Keratinocyte (primary cell): ENCODE measurements at regions not wholly inside any gene's neighbourhood (a gene's known extent, or its start where the extent isn't known, plus 50 kb on each side); places are given as distances from the start of the nearest gene placed in this dataset.

ENCODE experiments used
- DNase-seq: peaks from one replicate; pipeline ENCODE4 v3.0.0-alpha.2; 2011; ENCODE audit warnings: low read depth, missing footprints, low spot score
- FAIRE-seq: peaks from 2 replicates; lab custom pipeline; 2011; peaks lifted over from hg19 to GRCh38; lab: Jason Lieb, UNC
- H2AFZ ChIP-seq: 2 replicates; pipeline ENCODE4 v1.6.0; 2012; ENCODE audit warnings: low read length, control low read depth, inconsistent platforms; ENCODE audit not compliant: control insufficient read depth
- H3K27ac ChIP-seq: 2 replicates; pipeline ENCODE4 v1.5.1; 2011; ENCODE audit warnings: low read length; ENCODE audit not compliant: control insufficient read depth, insufficient read depth
- H3K27me3 ChIP-seq: 3 replicates; pipeline ENCODE4 v1.6.0; 2011; ENCODE audit warnings: low read length; ENCODE audit not compliant: control insufficient read depth, insufficient read depth; ENCODE audit errors: extremely low read depth
- H3K36me3 ChIP-seq, 2 experiments: 2 replicates in 1 of 2; 3 replicates in 1 of 2; pipeline ENCODE4 v1.5.1; 2011; ENCODE audit warnings: low read length in 2 of 2, mild to moderate bottlenecking in 1 of 2; ENCODE audit not compliant: control insufficient read depth in 2 of 2, insufficient read depth in 2 of 2; ENCODE audit errors: extremely low read depth in 1 of 2
- H3K4me1 ChIP-seq: 3 replicates; pipeline ENCODE4 v1.5.1; 2011; ENCODE audit warnings: low read length; ENCODE audit not compliant: control insufficient read depth, insufficient read depth; ENCODE audit errors: extremely low read depth
- H3K4me2 ChIP-seq: 3 replicates; pipeline ENCODE4 v1.6.0; 2011; ENCODE audit warnings: low read depth, low read length; ENCODE audit not compliant: control insufficient read depth, insufficient read depth; ENCODE audit errors: extremely low read depth
- H3K4me3 ChIP-seq, 3 experiments: fragments of 200-600 bp in 1 of 3; sonication (generic) in 1 of 3; 2 replicates in 2 of 3; 3 replicates in 1 of 3; pipeline ENCODE4 v1.5.1; 2011 to 2016; ENCODE audit warnings: low read length in 3 of 3, mild to moderate bottlenecking in 3 of 3, control low read depth in 2 of 3, inconsistent platforms in 1 of 3, low read depth in 1 of 3, mixed read lengths in 1 of 3, mixed run types in 1 of 3, moderate library complexity in 1 of 3; ENCODE audit not compliant: control insufficient read depth in 2 of 3, insufficient read depth in 2 of 3; ENCODE audit errors: extremely low read depth in 1 of 3
- H3K79me2 ChIP-seq: 2 replicates; pipeline ENCODE4 v1.6.0; 2012; ENCODE audit warnings: low read length; ENCODE audit not compliant: control insufficient read depth, insufficient read depth
- H3K9ac ChIP-seq: 3 replicates; pipeline ENCODE4 v1.6.0; 2011; ENCODE audit warnings: low read length; ENCODE audit not compliant: control insufficient read depth, insufficient read depth; ENCODE audit errors: extremely low read depth
- H3K9me1 ChIP-seq: 3 replicates; pipeline ENCODE4 v1.6.0; 2011; ENCODE audit warnings: low read length; ENCODE audit not compliant: control insufficient read depth, insufficient read depth; ENCODE audit errors: extremely low read depth
- H3K9me3 ChIP-seq: 2 replicates; pipeline ENCODE4 v1.5.1; 2012; ENCODE audit warnings: low read depth, low read length; ENCODE audit not compliant: control insufficient read depth
- H4K20me1 ChIP-seq: 3 replicates; pipeline ENCODE4 v1.6.0; 2011; ENCODE audit warnings: low read length; ENCODE audit not compliant: control insufficient read depth, insufficient read depth; ENCODE audit errors: extremely low read depth
- CTCF ChIP-seq, 3 experiments: IDR thresholded peaks in 1 of 3; conservative IDR thresholded peaks in 1 of 3; optimal IDR thresholded peaks in 1 of 3; 2 replicates in 2 of 3; 3 replicates in 1 of 3; pipeline versions ENCODE3 to v1.5.1; 2011; ENCODE audit warnings: low read length in 3 of 3, mild to moderate bottlenecking in 3 of 3, moderate library complexity in 2 of 3, control low read depth in 1 of 3, inconsistent platforms in 1 of 3; ENCODE audit not compliant: insufficient read depth in 2 of 3; ENCODE audit errors: extremely low read depth in 1 of 3
- EZH2 ChIP-seq: IDR thresholded peaks from one replicate; pipeline ENCODE4 v1.6.1; 2012; ENCODE audit warnings: inconsistent platforms, mild to moderate bottlenecking, low read length, moderate library complexity
- dilution Hi-C: fragments of 300-500 bp; cut with MboI; formaldehyde crosslinking; loops from one replicate; pipeline ENCODE4 v1.7.0; 2020; ENCODE audit warnings: low sequenced_read_pairs; ENCODE audit not compliant: extremely low pct_ligation_motif_present

- dilution Hi-C loops: no loop called here
- TF ChIP-seq EZH2 (no peak), CTCF (optimal IDR thresholded peaks at IDR 0.05 in 1 of 3, IDR thresholded peaks at IDR 0.05 in 1 of 3, conservative IDR thresholded peaks at IDR 0.05 in 1 of 3; ENCODE audit: extremely low read depth in 1 of 3, insufficient read depth in 2 of 3, low read length in 3 of 3) (no peak)
- H3K36me3 ChIP-seq: no peaks in the 10 kb centered on the region
- no peaks in the 10 kb centered on the region for H3K9me3 ChIP-seq
- H3K27ac ChIP-seq: no peak overlapping the region
- no peaks in the 10 kb centered on the region for H3K9me1 ChIP-seq
- no peak for FAIRE-seq
- H3K4me1 ChIP-seq: peaks cover 19% of the 10 kb centered on the region
- no peak overlapping the region for H3K4me3 ChIP-seq
- no peaks in the 10 kb centered on the region for H4K20me1 ChIP-seq
- H3K27me3 ChIP-seq: no peaks in the 10 kb centered on the region
- H3K79me2 ChIP-seq: no peaks in the 10 kb centered on the region
- no peak overlapping the region for H3K9ac ChIP-seq
- H2AFZ ChIP-seq: no peak overlapping the region
- no peak overlapping the region for H3K4me2 ChIP-seq
- DNase-seq: no peak
These were observed 53.6 kb upstream of the ARHGAP5 start for GRCh38 chr14:32023540-32023939.

GRCh38 chr14:32027255-32027939 is 49.7 kb upstream of the ARHGAP5 start:
- H3K4me1 ChIP-seq: peaks cover 4% of the 10 kb centered on the region
- no peaks in the 10 kb centered on the region for H4K20me1 ChIP-seq
- no peak overlapping the region for H3K27ac ChIP-seq
- no peaks in the 10 kb centered on the region for H3K36me3 ChIP-seq
- TF ChIP-seq CTCF (optimal IDR thresholded peaks at IDR 0.05 in 1 of 3, IDR thresholded peaks at IDR 0.05 in 1 of 3, conservative IDR thresholded peaks at IDR 0.05 in 1 of 3; ENCODE audit: extremely low read depth in 1 of 3, insufficient read depth in 2 of 3, low read length in 3 of 3) (no peak), EZH2 (no peak)
- H3K4me3 ChIP-seq: no peak overlapping the region
- FAIRE-seq: no peak
- DNase-seq: no peak
- H3K4me2 ChIP-seq: no peak overlapping the region
- H3K9me1 ChIP-seq: no peaks in the 10 kb centered on the region
- H2AFZ ChIP-seq: no peak overlapping the region
- H3K27me3 ChIP-seq: no peaks in the 10 kb centered on the region
- no peak overlapping the region for H3K9ac ChIP-seq
- dilution Hi-C loops: no loop called here
- no peaks in the 10 kb centered on the region for H3K9me3 ChIP-seq
- no peaks in the 10 kb centered on the region for H3K79me2 ChIP-seq
